HG03196 (cell line): ENCODE measurements at regions not wholly inside any gene's neighbourhood (a gene's known extent, or its start where the extent isn't known, plus 50 kb on each side); places are given as distances from the start of the nearest gene placed in this dataset.
"Not testable (repeated sequence)": the region's sequence is repeated elsewhere in the genome, so short reads cannot be mapped to it uniquely, and the experiment has no call there.

Source experiments
- ATAC-seq: cut with Tn5 transposase; IDR thresholded peaks from one replicate; pipeline ENCODE4 v1.9.1; 2021; ENCODE audit not compliant: unreplicated experiment

DNA sequence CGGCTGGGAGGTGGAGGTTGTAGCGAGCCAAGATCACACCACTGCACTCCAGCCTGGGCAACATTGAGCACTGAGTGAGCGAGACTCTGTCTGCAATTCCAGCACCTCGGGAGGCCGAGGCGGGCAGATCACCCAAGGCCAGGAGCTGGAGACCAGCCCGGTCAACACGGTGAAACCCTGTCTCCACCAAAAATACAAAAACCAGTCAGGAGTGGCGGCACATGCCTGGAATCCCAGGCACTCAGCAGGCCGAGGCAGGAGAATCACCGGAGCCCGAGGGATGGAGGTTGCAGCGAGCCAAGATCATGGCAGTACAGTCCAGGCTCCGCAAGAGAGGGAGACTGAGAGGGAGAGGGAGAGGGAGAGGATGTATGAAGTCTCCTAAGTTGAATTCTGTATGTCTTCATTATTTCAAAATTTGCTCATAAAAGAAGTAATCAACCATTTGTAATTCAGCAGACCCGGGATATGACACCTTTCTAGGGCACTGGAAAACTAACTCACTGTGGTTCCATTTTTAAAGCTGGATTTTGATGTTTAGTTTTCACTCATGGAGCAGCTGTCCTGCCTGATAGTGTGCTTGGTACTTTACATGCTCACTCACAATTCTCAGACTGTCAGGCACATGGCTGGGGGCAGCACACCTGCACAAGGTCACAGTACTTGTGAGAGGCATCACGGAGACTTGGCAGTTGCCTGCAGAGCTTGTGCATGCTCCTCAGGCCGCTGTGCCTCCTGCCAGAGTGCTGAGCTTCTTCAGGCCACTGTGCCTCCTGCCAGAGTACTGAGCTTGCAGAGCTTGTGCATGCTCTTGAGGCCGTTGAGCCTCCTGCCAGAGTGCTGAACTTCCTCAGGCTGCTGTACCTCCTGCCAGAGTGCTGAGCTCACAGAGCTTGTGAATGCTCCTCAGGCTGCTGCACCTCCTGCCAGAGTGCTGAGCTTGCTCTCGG lies 106.2 kb downstream of the ERMARD start:
- no peak for ATAC-seq

GRCh38 chr6:169856442-169857342 lies 105.3 kb downstream of the ERMARD start:
- not testable (repeated sequence) for ATAC-seq

DNA sequence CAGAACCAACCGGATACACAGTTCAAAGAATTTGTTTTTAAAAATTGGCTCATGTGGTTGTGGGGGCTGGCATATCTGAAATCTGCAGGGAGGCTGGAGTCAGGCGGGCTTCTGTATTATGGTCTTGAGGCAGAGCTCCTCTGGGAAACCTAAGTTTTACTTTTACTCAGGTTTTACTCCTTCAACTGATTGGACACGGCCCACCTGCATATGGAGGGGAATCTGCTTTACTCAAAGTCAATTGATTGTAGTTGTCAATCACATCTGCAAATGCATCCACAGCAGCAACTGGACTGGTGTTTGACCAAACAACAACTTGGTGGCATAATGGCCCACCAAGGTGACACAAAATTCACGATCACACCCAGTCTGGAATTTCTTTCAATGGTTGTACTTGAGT lies 103.4 kb downstream of the ERMARD start:
- ATAC-seq, result no peak

DNA sequence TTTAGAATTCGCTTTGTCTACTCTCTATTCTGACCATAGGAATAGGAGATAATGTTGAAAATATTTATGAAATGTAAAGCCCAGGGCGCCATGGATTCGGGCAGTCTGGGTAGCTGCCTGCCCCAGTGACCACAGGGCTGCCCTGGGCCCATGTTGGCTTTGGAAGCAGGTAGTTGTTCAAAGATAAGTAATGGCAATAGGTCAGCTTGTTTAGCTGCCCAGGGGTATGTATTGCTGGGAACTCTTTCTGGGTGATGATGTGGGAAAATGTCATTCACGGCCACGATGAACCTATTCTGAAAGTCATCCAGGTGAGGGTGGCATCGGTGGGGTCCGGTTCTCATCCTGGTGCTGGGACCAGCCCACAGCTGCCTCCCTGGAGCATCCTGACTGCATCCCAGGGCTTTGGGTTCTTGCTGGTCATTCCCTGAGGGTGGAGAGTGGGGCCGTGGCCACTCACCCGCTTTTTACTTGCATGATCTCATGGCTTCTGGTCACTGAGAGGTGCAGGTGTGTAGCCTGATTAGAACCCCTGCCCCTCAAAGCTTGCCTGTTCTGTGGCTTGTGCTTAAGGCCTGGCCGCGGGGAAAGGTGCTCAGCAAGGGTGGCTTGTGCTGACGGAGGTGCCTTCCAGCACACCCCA lies 102.8 kb downstream of the ERMARD start:
- ATAC-seq, result no peak

GRCh38 chr6:169853196-169854082 lies 102.0 kb downstream of the ERMARD start:
- ATAC-seq, result no peak

DNA sequence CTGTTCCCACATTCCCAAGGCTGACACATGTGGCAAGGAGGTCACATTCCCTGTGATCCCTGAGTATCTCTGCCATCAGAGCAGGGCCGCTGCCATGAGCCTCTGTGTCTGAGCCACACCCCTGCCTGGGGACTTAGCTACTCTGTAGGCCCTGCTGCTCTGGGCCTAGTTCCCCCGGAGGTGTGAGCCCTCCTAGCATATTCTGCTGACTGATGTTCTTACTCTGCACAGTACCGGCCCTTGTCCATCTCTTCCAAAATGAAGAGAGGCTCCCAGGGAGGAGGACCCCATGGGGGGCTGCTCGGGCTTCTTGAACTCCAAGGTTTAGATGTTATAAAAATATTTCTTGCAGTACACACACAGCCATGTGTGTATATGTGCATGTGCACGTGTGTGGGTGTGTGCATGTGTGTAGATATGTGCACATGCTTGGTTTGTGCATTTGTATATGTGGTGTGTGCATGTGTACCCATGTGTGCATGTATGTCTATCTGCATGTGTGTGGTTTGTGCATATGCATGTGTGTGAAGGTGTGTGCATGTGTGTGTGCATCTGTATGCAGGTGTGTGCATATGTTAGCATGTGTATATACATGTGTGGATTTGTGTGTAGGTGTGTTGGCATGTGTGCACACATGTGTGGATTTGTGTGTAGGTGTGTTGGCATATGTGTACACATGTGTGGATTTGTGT lies 101.2 kb downstream of the ERMARD start:
- ATAC-seq, result no peak

DNA sequence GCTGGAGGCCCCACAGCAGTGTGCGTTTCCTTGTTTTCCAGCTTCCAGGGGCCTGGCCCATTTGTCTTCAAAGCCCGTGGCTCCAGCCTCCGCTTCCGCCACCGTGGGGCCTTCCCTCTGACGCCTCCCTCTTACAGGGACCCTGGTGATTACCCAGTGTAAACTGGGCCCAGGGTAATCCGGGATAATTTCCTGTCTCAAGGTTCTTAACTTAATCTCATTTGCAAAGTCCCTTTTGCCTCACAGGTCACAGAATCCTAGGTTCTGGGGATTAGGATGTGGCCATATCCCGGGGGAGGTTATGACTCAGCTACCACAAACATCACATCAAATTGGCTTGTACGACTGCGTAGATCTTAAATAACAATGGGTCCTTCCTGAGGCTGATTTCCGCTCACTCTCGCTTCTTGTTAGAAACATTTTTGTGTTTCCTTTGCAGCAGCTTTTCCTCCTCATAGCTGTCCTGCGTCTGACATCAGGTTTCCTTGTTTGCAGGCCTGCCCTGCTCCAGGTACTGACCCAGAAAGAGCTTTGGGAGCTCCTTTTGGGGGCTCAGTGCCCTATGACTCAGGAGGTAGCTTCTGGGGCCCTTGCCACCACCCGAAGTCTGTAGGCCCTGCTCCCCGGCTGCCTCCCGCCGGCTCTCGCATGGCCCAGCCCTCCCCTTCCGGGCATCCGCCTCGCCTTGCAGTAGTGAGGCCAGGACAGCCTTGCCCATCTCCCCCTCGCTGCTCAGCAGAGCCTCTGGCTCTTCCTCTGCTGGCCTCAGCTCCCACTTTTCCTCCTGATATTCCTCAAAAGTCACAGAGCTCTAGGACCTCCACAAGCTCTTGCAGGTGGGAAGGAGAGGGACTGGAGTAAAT lies 100.5 kb downstream of the ERMARD start:
- ATAC-seq, result no peak

- ATAC-seq, result no peak
Observed at GRCh38 chr6:169850746-169851145, 99.3 kb downstream of the ERMARD start.

DNA sequence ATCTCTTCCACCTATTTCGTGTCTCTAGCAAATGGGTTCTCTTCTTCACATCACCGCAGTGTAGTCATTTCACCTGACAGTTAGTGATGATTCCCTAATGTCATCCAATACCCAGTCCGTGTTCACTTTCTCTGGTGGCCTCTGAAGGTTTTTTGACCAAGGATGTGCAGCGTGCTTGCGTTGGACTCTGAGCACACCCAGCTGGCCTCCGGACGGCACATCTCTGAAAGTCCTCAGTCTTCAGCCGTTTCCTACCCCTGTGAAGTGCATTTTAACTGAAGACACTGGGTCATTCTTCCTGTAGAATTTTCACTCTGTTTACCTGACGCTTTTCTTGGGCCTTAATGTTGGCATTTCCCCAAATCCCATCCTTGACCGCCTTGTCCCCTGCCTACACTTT lies 98.7 kb downstream of the ERMARD start:
- no peak for ATAC-seq

GRCh38 chr6:169849396-169849795 lies 98.0 kb downstream of the ERMARD start:
- ATAC-seq, result no peak

DNA sequence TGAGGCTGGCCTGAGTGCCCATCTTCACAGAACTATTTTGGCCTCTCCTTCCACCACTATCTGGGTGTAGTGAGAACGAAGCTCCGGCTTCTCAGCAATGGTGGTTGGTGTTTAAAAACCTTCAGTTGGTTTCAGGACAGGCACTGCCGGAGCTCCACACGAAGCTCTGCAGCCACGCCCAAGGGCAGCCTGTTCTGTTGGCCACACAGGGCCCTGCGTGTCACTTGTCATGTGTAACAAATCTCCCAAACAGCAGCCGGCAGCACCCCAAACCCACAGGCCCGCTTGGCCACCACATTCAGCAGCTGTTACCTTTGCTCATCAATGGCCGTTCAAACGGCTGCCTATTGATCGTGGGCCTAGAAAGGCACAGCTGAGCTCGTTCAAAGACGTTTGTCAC lies 97.5 kb downstream of the ERMARD start:
- no peak for ATAC-seq

DNA sequence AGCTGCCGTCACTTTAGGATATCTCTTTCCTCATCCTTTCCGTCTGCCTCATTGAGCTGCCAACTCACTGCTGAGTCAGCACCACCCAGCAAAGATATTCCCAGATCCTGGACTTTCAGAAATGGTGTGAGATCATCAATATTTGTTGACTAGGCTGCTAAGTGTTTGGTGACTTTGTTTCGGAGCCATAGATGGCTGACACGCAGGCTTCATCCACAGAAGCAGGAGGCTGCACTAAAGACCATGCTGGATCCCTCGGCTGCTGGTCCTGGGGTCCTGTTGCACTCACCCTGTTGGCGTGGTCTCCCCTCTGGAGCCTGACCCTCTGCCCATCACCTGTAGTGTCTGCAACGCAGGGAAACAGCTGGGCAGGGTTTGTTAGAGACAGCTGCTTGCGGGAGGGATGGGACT lies 96.5 kb downstream of the ERMARD start:
- no peak for ATAC-seq

DNA sequence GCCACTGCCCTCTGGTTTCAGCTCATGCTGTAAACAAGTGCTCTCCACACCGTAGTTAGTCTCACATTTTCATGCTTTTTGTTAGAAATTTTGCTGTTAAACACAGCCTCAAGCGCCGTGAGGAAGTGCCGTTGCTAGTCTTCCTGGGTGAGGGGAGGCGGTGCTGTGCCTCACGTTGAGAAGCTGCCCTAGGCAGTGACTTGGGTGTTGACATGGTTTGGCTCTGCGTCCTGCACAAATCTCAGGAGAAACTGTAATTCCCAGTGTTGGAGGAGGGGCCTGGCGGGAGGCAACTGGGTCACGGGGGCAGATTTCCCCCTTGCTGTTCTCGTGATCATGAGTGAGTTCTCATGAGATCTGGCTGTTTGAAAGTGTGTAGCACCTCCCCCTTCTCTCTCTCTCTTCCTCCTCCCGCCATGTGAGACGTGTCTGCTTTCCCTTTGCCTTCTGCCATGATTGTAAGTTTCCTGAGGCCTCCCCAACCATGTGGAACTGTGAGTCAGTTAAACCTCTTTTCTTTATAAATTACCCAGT lies 95.8 kb downstream of the ERMARD start:
- ATAC-seq, result no peak

DNA sequence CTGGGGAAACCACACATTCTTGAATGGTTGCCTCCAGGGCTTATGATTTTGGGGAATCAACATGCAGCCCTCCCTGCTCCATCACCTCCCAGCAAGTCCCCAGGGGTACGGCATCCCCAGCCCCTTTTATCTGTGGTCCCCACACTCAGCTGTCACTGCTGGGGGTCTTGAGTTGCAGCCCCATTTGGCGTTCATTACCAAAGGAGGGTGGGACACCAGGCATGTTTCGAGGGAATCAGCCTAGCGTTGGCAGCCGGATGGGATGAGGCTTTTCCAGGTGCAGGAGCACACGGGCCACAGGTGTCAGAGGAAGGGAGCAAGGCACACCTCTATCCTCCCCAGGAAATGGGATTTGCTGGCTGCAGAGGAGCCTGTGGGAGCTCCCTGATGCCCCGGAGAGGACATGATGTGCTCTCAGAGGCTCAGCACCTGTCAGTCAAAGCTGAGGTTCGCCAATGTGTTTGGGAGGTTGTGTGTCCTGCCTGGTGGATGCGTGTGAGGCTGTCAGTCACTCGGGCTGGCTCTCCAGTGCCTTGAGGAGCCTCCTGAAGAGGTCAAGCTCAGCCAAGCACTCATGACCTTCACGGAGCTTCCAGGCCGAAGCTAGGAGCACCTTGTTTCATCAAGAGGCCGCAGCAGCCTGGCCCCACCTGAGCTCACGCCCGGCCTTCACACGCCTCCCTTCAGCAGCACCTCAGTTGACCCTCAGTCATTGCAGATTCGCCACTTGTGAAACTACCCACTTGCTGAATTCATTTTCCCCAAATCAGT lies 95.0 kb downstream of the ERMARD start:
- no peak for ATAC-seq

DNA sequence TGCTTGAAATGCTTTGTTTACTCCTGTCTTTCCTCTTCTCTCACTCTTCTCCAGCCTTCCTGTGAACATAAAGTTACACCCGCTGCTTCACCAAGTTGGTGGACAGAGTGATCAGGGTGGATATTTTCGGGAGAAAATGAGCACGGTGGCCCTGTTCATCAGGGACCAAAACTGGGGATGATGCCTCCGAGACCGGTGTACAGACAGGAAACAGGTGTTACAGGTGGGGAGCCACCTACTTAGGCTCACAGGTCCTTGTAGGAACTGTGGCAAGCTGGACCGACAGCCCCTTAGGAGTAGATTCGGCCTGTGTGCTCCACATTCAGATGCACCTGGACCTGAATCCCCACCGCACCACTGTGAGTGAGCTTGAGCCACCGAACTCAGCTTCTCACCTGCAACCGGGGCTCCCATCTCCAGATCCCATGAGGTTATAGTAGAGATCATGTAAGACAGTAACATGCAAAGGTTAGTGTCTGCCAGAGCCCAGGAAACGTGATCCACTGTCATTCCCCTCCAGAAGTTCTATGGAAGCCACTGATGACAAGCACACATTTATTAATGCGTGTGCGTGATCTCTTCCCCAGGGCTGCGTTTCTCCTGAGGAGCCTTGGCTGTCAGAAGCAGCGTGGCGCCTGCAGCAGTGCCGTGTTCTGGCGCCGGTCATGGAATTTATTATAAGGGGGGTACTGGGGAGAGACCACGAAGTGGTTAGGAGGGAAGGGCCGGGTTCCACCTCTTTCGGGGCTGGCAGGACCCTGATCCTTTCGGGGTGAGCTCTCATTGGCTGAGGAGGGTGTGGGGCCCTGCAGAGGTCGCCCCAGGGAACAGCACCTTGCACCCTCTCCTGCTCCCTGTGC lies 94.2 kb downstream of the ERMARD start:
- no peak for ATAC-seq

DNA sequence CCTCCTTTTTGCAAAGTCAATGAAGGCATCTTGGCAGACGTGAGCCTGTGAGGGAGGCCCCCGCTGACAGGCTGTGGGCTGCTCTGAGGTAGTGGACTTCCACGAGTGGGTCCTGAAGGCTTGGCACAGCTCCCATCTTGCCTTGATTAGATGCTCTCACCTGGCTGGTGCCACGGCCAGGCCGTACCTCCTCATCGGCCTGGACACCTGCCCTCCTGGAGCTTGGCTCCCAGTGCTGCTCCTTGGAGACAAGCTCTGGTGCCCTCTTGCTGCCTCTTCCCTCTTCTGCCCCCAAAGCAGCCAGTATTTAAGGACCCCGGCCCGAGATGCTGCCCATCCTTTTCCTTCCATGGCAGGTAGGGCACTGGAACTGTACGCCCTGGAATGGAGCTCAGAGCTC lies 93.5 kb downstream of the ERMARD start:
- no peak for ATAC-seq

- no peak for ATAC-seq
Observed at GRCh38 chr6:169843991-169844390, 92.6 kb downstream of the ERMARD start.
